Common myeloid progenitor, CD34-positive (primary cell): ENCODE measurements at regions not wholly inside any gene's neighbourhood (a gene's known extent, or its start where the extent isn't known, plus 50 kb on each side); places are given as distances from the start of the nearest gene placed in this dataset.

Experiments used
- CTCF ChIA-PET: fragments of 350-600 bp; sonication (Branson Sonifier 250); formaldehyde crosslinking; loops from one replicate; lab custom pipeline; 2021; ENCODE audit warnings: antibody characterized with exemption; lab: Charles Lee
- POLR2A ChIA-PET: fragments of 350-600 bp; sonication (Branson Sonifier 250); formaldehyde crosslinking; loops from one replicate; lab custom pipeline; 2021; ENCODE audit warnings: antibody characterized with exemption; lab: Charles Lee
- DNase-seq, 3 donors: peaks; one replicate each; pipeline versions ENCODE4 v3.0.0 to v3.0.0-alpha.2; 2013
- H3K27ac ChIP-seq, 2 experiments: 1 replicate in 1 of 2; 2 replicates in 1 of 2; pipeline ENCODE4 v1.7.0; 2013; ENCODE audit warnings: inconsistent platforms in 2 of 2, low read length in 2 of 2, mild to moderate bottlenecking in 2 of 2, low read depth in 1 of 2, moderate library complexity in 1 of 2; ENCODE audit not compliant: severe bottlenecking in 2 of 2, insufficient read depth in 1 of 2, poor library complexity in 1 of 2
- H3K27me3 ChIP-seq, 5 experiments: replicated peaks in 2 of 5; 1 replicate in 3 of 5; 2 replicates in 2 of 5; pipeline versions ENCODE4 v1.6.1 to v1.7.0; 2013; ENCODE audit warnings: low read length in 4 of 5, mild to moderate bottlenecking in 2 of 5, moderate library complexity in 2 of 5, inconsistent platforms in 1 of 5; ENCODE audit not compliant: insufficient read depth in 5 of 5, control insufficient read depth in 4 of 5
- H3K36me3 ChIP-seq, 4 experiments: 1 replicate in 2 of 4; 2 replicates in 2 of 4; pipeline versions ENCODE4 v1.6.1 to v1.7.0; 2013; ENCODE audit warnings: low read length in 3 of 4, control low read depth in 1 of 4, mild to moderate bottlenecking in 1 of 4; ENCODE audit not compliant: control insufficient read depth in 4 of 4, insufficient read depth in 4 of 4
- H3K4me1 ChIP-seq, 4 experiments: 1 replicate in 3 of 4; 2 replicates in 1 of 4; pipeline versions ENCODE4 v1.6.1 to v1.7.1; 2013; ENCODE audit warnings: low read length in 3 of 4, mild to moderate bottlenecking in 3 of 4, control low read depth in 1 of 4, inconsistent platforms in 1 of 4, moderate library complexity in 1 of 4; ENCODE audit not compliant: control insufficient read depth in 4 of 4, insufficient read depth in 4 of 4; ENCODE audit errors: control extremely low read depth in 1 of 4
- H3K4me3 ChIP-seq, 7 experiments: 1 replicate in 4 of 7; 2 replicates in 3 of 7; pipeline versions ENCODE4 v1.5.1 to v1.7.0; 2013; ENCODE audit warnings: mild to moderate bottlenecking in 7 of 7, low read length in 6 of 7, moderate library complexity in 6 of 7, inconsistent platforms in 2 of 7, low read depth in 2 of 7, control low read depth in 1 of 7; ENCODE audit not compliant: insufficient read depth in 4 of 7, control insufficient read depth in 1 of 7; ENCODE audit errors: extremely low read depth in 1 of 7
- H3K9me3 ChIP-seq, 5 experiments: 1 replicate in 4 of 5; 2 replicates in 1 of 5; pipeline versions ENCODE4 v1.6.1 to v1.7.1; 2013; ENCODE audit warnings: low read length in 4 of 5, mild to moderate bottlenecking in 2 of 5, inconsistent platforms in 1 of 5, low read depth in 1 of 5, moderate library complexity in 1 of 5; ENCODE audit not compliant: control insufficient read depth in 4 of 5, insufficient read depth in 2 of 5; ENCODE audit errors: control extremely low read depth in 1 of 5
- WGBS: methylation state at CpG from one replicate; pipeline ENCODE4 v1.1.5; 2013; ENCODE audit not compliant: insufficient coverage; 5-methylcytosine and 5-hydroxymethylcytosine counted together

DNA sequence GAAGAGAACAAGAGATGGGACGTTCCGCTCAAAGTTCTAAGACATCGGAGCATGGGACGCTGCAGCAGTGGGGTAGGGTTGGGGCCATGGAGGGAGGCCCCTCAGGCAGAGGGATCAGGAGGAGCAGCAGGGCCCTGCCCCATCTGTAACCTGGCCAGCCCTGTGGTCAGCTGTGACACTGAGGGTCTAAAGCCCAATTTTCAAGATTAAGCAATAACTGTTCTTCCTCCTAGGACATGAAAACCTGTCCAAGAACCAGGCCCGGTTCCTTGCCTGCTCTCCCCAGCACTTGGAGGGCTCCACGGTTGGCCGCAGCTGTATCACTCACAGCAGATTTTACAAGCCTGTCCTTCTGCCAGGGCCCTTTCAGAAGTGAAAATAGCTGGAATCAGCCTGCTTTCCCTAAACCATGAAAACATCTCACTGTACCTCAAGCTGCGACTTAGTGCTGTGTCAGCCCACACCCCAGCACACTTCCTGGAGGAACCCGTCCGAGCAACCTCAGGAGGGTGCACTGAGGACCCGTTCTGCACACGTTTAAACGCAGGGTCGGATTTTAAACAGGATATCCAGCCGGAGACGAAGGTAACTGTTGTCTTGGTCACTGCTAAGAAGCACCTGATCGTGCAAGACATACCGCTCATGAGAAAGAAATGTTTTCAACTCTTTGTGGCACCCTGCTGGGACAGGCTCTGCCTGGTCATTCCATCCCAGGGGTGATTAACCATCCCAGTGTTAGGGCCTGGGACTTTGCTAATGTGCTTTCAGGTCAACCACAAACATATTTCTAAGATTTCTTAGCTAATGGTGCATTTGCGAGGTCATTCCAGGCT lies 201.9 kb upstream of the DIO3 start:
- CTCF ChIA-PET, result no interaction called here
- H3K27ac ChIP-seq, result no peak overlapping the region
- peaks cover 0 to 15% (median 10%) of the 10 kb centered on the region in 5 experiments for H3K9me3 ChIP-seq
- 44% methylated on average over 16 of the region's 19 CpGs for WGBS
- DNase-seq, result peak in 2 of 3 donors; percentile 37 to 43
- POLR2A ChIA-PET, result no interaction called here
- H3K4me3 ChIP-seq, result peak overlapping the region in 1 of 7 experiments; percentile 2
- H3K36me3 ChIP-seq, result no peaks in the 10 kb centered on the region
- peaks cover 0 to 11% (median 4%) of the 10 kb centered on the region in 4 experiments for H3K4me1 ChIP-seq
- H3K27me3 ChIP-seq, result peaks cover 0 to 3% (median 0%) of the 10 kb centered on the region in 5 experiments

DNA sequence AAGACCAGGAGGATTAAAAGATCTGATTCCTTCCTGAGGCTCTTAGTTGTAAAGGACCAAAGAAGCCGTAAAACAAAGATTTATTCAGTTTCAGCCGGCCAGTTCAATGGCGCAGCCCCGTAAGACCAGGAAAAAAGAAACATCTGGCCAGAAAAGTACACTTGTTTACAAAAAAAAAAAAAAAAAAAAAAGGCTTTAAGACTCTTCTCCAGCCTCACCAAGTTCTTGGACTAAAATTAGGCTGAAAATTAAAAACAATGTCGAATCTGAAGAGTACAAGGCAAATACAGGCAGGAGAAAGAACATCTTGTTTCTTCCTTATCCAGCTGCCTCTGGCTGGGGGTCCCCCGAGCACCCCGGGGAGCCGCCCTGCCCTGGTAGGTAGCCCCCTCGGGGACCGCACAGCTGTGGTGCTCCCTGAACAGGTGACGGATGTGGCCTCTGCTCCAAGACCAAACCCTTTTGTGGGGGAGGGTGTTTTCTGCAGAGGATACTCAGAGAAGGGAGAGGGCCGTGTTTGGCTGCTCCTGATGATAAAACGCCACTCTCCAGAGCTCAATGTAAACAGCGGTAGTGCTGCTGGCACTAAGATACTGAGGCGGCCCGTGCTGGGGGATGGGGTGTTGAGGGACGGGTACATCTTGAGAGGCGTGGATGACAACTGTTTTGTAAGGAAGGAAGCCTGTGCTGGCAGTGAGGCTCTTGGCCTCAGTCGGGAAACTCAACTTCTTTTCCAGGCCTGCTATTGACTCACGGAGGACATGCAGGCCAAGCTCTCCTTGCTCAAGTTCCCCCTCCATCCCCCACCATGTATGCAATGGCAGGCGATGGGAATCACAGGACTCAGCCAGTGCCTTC lies 201.0 kb upstream of the DIO3 start:
- H3K4me1 ChIP-seq, result peaks cover 0 to 14% (median 4%) of the 10 kb centered on the region in 4 experiments

GRCh38 chr14:101361044-101361443 lies 200.3 kb upstream of the DIO3 start:
- peaks cover 0 to 13% (median 0%) of the 10 kb centered on the region in 5 experiments for H3K27me3 ChIP-seq
- no peak overlapping the region for H3K4me3 ChIP-seq
- H3K9me3 ChIP-seq, result peaks cover 0 to 7% (median 3%) of the 10 kb centered on the region in 5 experiments
- peaks cover 0 to 14% (median 4%) of the 10 kb centered on the region in 4 experiments for H3K4me1 ChIP-seq
- CTCF ChIA-PET, result no interaction called here
- WGBS, result 89% methylated on average over 16 of the region's 16 CpGs
- peak in 2 of 3 donors; percentile 7 to 15 for DNase-seq
- H3K36me3 ChIP-seq, result no peaks in the 10 kb centered on the region
- POLR2A ChIA-PET, result no interaction called here
- no peak overlapping the region for H3K27ac ChIP-seq

More for the DNA sequence above, 201.0 kb upstream of the DIO3 start:
- ChIA-PET CTCF (no interaction called here), POLR2A (no interaction called here)
- H3K9me3 ChIP-seq, result peaks cover 0 to 10% (median 6%) of the 10 kb centered on the region in 5 experiments
- peaks cover 0 to 8% (median 0%) of the 10 kb centered on the region in 5 experiments for H3K27me3 ChIP-seq
- no peaks in the 10 kb centered on the region for H3K36me3 ChIP-seq
- no peak overlapping the region for H3K4me3 ChIP-seq
- H3K27ac ChIP-seq, result no peak overlapping the region
- DNase-seq, result peak in 1 of 3 donors; percentile 5
- WGBS, result 87% methylated on average over 12 of the region's 21 CpGs

DNA sequence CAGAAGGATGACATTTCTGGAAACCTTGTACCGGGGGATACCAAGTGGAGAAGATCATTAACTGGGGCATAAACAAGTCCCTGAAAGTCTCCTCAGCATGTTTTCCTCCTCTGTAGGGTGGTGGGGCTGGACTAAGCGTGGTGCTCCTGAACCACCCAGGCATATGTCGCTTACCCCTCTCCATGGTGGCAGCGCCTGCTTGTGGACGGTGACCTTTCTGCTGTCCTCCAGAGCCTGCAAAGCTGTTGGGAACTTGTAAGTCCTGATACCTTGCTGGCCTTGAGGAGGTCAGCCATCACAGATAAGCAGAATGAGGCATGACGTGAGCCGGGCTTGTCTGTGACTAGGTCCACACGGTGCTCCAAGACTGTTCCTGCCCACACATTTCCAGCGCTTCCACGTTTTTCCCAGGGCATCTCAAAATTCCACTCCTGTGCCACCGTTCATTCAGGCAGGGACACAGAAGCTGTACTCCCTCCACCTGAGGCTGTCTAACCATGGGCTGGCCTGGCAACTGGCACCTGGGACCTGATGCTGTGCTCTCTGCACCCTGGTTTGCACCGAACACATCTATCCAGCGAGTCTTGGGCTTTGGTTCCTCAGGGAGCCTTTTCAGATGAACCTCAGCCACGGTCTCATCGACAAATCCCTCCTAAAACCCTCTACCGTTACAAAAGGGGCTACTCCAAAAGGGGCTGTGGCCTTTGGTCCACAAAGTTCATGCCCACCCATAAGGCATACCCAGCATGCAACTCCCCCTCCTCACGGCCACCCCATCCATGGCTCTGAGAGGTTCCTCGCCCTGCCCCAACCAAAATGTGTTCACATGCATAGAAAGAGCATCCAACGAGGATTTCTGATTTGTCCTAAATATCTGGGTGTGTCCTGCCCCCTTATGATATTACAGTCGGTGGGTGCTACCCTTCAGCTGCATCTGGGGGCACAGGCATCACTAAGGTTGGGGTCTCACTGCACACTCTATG lies 199.6 kb upstream of the DIO3 start:
- Histone ChIP-seq H3K27ac (no peak overlapping the region), H3K9me3 (peaks cover 0 to 4% (median 0%) of the 10 kb centered on the region in 5 experiments), H3K36me3 (no peaks in the 10 kb centered on the region), H3K4me1 (peaks cover 0 to 14% (median 4%) of the 10 kb centered on the region in 4 experiments), H3K27me3 (peaks cover 0 to 13% (median 0%) of the 10 kb centered on the region in 5 experiments), H3K4me3 (no peak overlapping the region)
- ChIA-PET POLR2A (no interaction called here), CTCF (no interaction called here)
- 90% methylated on average over 18 of the region's 20 CpGs for WGBS
- no peak for DNase-seq

DNA sequence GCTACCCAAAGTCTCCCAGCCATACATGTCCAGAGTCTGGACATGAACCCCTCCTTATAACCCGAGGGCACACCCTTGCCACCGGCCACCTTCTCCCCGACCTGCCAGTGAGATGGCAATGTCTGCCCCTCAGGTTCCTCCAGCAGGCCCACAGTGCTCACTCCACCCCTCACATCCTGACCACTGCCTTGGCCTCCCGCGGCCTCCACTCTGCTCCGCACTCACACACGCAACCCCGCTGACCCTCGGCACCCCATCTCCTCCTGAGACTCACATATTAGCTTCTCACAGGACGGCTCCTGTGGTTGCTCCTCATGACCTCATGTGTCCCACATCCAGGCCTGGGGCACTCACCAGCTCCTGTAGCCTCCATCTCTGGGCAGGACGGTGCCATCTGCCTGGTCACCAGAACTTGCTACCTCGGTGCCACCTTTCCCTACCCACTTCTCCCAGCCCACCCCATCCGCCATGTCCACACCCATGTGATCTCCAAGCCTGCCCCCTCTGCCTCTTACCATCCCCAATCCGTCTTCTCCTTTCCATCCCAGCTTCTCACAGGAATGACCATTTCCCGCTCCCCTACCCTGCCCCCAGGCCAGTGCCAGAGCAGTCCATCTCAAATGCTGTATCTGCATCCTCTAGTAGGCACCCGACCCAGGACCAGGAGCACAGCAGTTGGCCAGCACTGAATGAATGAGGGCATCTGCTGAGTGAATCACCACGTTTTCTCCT lies 198.6 kb upstream of the DIO3 start:
- POLR2A ChIA-PET, result no interaction called here
- H3K27ac ChIP-seq, result no peak overlapping the region
- H3K4me3 ChIP-seq, result no peak overlapping the region
- WGBS, result 91% methylated on average over 17 of the region's 17 CpGs
- DNase-seq, result no peak
- CTCF ChIA-PET, result no interaction called here
- H3K4me1 ChIP-seq, result peaks cover 0 to 14% (median 4%) of the 10 kb centered on the region in 4 experiments
- peaks cover 0 to under 1% (median 0%) of the 10 kb centered on the region in 5 experiments for H3K9me3 ChIP-seq
- peaks cover 0 to 13% (median 0%) of the 10 kb centered on the region in 5 experiments for H3K27me3 ChIP-seq
- no peaks in the 10 kb centered on the region for H3K36me3 ChIP-seq

DNA sequence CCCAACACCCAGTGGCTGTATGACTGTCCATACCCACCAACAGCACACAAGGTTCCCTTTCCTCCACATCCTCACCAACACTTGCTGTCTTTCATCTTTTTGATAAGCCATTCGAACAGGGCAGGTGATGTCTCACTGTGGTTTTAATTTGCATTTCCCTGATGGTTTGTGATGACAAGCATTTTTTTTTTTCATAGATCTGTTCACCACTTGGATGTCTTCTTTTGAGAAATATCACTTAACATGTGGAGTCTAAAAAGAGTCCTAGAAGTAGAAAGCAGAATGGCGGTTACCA lies 198.1 kb upstream of the DIO3 start:
- DNase-seq, result no peak
- CTCF ChIA-PET, result no interaction called here
- H3K9me3 ChIP-seq, result no peaks in the 10 kb centered on the region
- 86% methylated on average over 1 of the region's 2 CpGs for WGBS
- no peaks in the 10 kb centered on the region for H3K36me3 ChIP-seq
- H3K4me1 ChIP-seq, result peaks cover 0 to 14% (median 4%) of the 10 kb centered on the region in 4 experiments
- H3K27ac ChIP-seq, result no peak overlapping the region
- H3K27me3 ChIP-seq, result peaks cover 0 to 13% (median 0%) of the 10 kb centered on the region in 5 experiments
- POLR2A ChIA-PET, result no interaction called here
- H3K4me3 ChIP-seq, result no peak overlapping the region
